D721Med (cell line): ENCODE measurements at regions not wholly inside any gene's neighbourhood (a gene's known extent, or its start where the extent isn't known, plus 50 kb on each side); places are given as distances from the start of the nearest gene placed in this dataset.

Source experiments
- DNase-seq: peaks from one replicate; pipeline ENCODE4 v3.0.0; 2011; ENCODE audit warnings: low spot score; ENCODE audit not compliant: insufficient read length
- FAIRE-seq: peaks from 2 replicates; lab custom pipeline; 2011; peaks lifted over from hg19 to GRCh38; lab: Jason Lieb, UNC
- CTCF ChIP-seq: IDR thresholded peaks from 2 replicates; pipeline ENCODE4 v1.5.1; 2012; ENCODE audit warnings: mild to moderate bottlenecking, control low read depth; ENCODE audit not compliant: insufficient read depth; ENCODE audit errors: missing control alignments

- TF ChIP-seq CTCF, result no peak
- FAIRE-seq (no peak), DNase-seq (no peak)
Observed at GRCh38 chr14:44436458-44436857, 70.6 kb downstream of the FSCB start.

- FAIRE-seq (no peak), DNase-seq (no peak)
- no peak for TF ChIP-seq CTCF
Observed at GRCh38 chr14:44428231-44428945, 78.7 kb downstream of the FSCB start.

GRCh38 chr14:44422699-44423098, 84.4 kb downstream of the FSCB start:
- TF ChIP-seq CTCF, result no peak
- FAIRE-seq (no peak), DNase-seq (no peak)

GRCh38 chr14:44420226-44420625, 86.9 kb downstream of the FSCB start:
- FAIRE-seq (no peak), DNase-seq (no peak)

GRCh38 chr14:44418856-44419255, 88.2 kb downstream of the FSCB start:
- no peak for FAIRE-seq
- no peak for DNase-seq
- no peak for TF ChIP-seq CTCF

More at GRCh38 chr14:44420226-44420625, 86.9 kb downstream of the FSCB start:
- no peak for TF ChIP-seq CTCF

GRCh38 chr14:44417809-44418208, 89.3 kb downstream of the FSCB start:
- TF ChIP-seq CTCF, result no peak
- no peak for FAIRE-seq
- no peak for DNase-seq

GRCh38 chr14:44414646-44415045, 92.4 kb downstream of the FSCB start:
- TF ChIP-seq CTCF, result no peak
- DNase-seq (no peak), FAIRE-seq (no peak)
